NCI-H2081 treated with DMSO at 0.1 percent for 48 hours (cell line): ENCODE measurements at regions not wholly inside any gene's neighbourhood (a gene's known extent, or its start where the extent isn't known, plus 50 kb on each side); places are given as distances from the start of the nearest gene placed in this dataset.

Experiments used
- DNase-seq: peaks from one replicate; lab custom pipeline; 2025; lab: John Stamatoyannopoulos, UW

- no peak for DNase-seq
These were observed 105.0 kb downstream of the TRIM29 start for GRCh38 chr11:120032766-120033390.

GRCh38 chr11:120031612-120032600, 106.0 kb downstream of the TRIM29 start:
- DNase-seq, result no peak

DNA sequence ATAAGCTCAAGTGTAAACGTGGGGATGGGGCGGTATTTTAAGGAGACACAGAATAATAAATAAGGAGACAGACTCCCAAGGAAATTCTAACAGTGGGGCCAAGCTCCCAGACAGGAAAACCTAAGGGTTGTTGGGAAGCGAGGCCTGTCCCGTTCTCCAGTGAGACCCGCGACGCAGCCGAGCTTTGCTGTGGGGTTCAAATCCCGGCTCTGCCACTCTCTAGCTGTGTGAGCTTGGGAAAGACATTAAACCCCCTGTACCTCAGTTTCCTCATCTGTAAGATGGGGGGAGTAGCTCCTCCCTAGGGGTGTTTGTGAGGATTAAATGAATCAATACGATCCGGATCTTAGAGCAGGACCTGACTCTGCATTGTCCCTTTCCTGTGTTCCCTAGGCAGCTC, 106.8 kb downstream of the TRIM29 start:
- DNase-seq, result no peak

GRCh38 chr11:120030411-120030810, 107.5 kb downstream of the TRIM29 start:
- DNase-seq, result no peak

- no peak for DNase-seq
These were observed 108.6 kb downstream of the TRIM29 start for GRCh38 chr11:120029321-120029720.

- DNase-seq, result no peak
These were observed 109.0 kb downstream of the TRIM29 start for GRCh38 chr11:120028897-120029258.

DNA sequence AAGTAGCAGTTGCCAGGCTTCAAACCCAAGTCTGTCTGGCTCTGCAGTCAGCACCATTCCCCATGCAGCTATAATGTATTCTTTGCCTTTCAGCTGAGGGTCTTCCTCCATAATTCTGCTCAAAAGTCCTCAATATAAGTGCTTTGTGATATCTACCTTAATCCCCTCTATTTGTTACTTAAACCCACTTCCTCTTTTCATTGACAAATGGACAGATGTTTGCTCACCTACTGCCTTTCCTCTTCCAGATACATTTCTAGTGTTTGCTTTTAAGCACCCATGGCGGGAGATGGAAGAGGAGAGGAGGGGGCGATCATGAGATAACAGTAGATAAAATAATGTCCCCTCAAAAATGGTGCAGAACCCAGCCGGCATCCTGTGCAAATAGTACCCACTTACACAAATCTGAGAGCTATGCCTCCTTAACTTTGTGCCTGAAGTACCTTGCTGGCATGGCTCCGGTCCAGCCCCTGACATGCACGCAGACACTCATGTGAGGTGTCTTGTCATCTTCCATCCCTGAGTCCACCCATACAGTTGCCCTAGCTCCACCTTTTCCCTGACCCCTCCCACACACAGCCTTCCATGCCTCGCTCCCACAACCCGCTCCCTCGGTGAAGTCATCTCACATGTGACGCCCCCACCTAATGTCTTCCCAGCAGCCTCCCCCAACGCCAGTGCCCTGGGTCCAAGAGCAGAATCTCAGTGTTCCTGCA, 109.6 kb downstream of the TRIM29 start:
- no peak for DNase-seq

GRCh38 chr11:120027546-120028180, 110.2 kb downstream of the TRIM29 start:
- no peak for DNase-seq

- no peak for DNase-seq
These were observed 112.1 kb downstream of the TRIM29 start for GRCh38 chr11:120025606-120026335.

- DNase-seq, result no peak
These were observed 113.3 kb downstream of the TRIM29 start for GRCh38 chr11:120024586-120024985.

- DNase-seq, result no peak
These were observed 113.9 kb downstream of the TRIM29 start for GRCh38 chr11:120024046-120024445.

- no peak for DNase-seq
These were observed 114.4 kb downstream of the TRIM29 start for GRCh38 chr11:120023551-120023950.

DNA sequence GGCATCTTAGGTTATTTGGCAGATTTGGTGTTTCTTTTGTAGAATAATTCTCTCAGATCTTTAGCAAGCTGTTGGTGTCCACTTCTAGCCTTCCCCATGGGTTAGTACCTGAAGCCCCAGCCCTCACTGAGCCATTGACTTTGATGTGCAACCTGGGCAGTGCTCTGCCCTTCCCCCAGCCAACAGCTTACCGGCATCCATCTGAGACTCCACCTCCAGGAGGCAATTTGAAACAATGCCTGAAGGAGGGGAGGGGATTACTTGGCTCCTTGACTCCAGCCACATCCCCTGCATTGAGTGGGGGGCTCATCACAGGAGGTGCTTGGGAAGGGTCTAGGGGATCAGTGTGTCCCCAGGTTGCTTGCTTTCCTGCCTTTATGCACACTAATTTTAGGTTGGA, 114.8 kb downstream of the TRIM29 start:
- DNase-seq, result no peak

- DNase-seq, result no peak
These were observed 115.3 kb downstream of the TRIM29 start for GRCh38 chr11:120022617-120023016.

DNA sequence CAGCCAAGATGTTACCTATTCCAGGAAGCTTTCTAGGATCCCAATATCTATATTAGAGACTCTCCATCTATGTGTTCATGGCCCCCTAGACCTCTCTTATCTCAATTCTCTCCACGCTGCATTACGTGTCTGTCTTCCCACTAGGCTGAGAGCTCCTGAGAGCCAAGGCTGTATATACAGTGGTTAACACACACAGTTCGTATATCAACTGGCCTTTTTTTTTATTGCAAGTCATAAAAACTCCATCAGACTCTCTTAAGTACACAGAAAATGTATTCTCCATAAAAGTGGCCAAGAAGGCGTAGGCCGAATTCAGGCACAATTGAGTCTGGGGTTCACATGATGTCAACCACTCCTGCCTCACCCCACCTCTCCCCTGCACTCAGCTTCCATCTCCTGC, 115.9 kb downstream of the TRIM29 start:
- no peak for DNase-seq

GRCh38 chr11:120021391-120021953, 116.4 kb downstream of the TRIM29 start:
- no peak for DNase-seq

DNA sequence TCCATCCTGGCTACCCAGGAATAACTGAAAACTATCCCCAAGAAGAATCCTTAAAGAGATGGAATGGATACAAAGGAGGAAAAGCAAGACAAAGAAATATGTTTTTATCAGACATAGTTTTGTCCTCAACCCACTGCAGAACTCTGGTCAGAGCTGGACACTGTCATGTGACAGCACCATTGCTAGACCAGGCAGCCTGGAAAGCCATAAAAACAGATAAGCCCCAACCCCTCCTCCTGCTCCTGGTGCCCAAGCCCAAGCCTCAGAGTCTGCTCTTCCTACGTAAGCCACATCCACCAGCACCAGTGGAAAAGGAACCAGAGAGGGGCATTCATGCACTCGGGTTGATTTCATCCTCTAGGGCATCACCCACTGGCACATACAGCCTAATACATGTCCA, 116.9 kb downstream of the TRIM29 start:
- DNase-seq, result no peak

DNA sequence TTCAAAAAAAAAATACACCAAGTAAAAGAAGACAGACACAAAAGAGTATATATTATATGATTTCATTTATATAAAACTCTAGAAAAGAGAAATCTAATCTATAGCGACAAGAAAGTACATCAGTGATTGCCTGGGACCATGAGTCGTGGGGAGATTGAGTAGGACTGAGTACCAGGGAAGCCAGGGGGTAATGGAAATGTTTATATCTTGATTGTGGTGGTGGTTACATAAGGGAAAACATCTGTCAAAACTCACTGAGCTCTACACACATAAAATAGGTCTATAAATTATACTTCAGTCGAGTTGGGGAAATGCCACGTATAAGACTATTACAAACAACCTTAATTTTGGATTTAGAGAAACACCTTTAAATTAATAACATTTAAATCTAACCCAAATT, 117.4 kb downstream of the TRIM29 start:
- no peak for DNase-seq

- DNase-seq, result no peak
These were observed 118.7 kb downstream of the TRIM29 start for GRCh38 chr11:120019191-120019590.

DNA sequence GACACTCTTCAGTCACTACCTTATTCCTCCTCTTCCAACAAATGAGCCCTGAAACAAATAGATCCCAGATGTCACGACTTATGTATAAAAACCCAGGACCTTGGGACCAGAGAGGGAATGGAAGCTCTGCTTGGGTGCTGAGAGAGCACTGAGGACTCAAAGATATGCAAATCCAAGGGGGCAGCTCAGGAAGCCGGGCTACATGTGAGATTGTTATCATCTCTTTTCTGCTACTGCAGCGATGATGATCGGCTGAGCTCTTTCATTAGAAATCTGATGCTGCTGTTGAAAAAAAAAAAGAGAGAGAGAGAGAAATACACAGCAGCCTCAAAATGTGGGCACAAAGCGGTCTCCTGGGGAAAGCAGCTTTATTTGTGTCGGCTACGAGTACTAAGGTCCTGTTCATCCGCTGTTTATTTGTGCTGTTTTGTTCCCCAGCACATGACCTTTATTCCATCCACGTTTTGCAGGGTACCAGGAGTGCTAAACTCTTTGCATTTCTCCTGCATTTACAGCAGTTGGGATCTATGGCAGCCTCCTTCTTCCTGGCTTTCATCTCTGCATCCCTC, 120.2 kb downstream of the TRIM29 start:
- no peak for DNase-seq
